T-helper 1 cell treated with Interleukin-12 subunit alpha and Interleukin-12 subunit beta and Interleukin-4 antibody, amounts not matched to agents 30 ng/mL and 1 ng/mL, for 36 hours (primary cell): ENCODE measurements at regions not wholly inside any gene's neighbourhood (a gene's known extent, or its start where the extent isn't known, plus 50 kb on each side); places are given as distances from the start of the nearest gene placed in this dataset.
"Not testable (repeated sequence)": the region's sequence is repeated elsewhere in the genome, so short reads cannot be mapped to it uniquely, and the experiment has no call there.

Experiments
- intact Hi-C: fragments of 100-400 bp; cut with micrococcal nuclease; formaldehyde crosslinking; loops from one replicate; pipeline ENCODE4 v1.15.1; 2024

GRCh38 chr12:75766263-75767160 is 255.1 kb upstream of the KRR1 start:
- intact Hi-C loops: no loop called here

GRCh38 chr12:75765170-75766059 is 254.0 kb upstream of the KRR1 start:
- intact Hi-C loops: no loop called here

DNA sequence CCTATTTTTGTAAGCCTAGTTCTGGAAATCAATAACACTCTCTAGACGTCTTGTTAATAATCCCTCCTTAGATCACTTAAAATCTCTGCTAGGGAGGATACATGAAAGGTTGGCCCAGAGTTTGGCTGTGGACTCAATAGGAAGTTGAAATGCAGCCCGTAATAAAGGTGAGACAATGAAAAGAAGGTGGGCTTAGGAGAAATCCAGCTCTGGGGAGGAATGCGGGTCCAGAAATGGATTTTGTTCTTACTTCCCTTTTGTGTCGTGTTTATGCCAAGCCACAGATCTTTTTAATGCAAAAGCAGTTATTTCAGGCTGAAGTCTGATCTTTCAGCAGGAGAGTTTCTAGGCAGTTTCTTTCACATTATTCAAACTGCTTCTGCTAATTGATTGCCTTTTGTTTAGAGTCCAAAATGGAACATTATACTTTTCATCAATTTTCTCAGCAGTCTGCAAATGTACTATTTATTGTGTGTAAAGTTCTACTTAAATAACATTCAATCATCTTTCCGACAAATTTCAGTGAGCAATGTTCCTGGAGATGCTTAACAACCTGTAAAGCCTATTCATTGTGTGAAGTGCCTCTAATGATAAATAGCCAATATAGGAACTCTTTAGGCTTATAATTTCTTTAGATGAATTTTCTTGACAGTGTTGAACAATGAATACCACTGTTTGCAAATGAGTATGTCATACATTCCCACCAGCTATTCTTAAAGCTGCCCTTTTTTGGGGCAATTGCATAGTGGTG is 252.9 kb upstream of the KRR1 start:
- intact Hi-C loops: no loop called here

- intact Hi-C loops: loop anchor here (2.0 kb wide), 1 partner anchor 24 kb away; no protein-coding TSS in a partner anchor
Observed at GRCh38 chr12:75760573-75761294, 249.3 kb upstream of the KRR1 start.

DNA sequence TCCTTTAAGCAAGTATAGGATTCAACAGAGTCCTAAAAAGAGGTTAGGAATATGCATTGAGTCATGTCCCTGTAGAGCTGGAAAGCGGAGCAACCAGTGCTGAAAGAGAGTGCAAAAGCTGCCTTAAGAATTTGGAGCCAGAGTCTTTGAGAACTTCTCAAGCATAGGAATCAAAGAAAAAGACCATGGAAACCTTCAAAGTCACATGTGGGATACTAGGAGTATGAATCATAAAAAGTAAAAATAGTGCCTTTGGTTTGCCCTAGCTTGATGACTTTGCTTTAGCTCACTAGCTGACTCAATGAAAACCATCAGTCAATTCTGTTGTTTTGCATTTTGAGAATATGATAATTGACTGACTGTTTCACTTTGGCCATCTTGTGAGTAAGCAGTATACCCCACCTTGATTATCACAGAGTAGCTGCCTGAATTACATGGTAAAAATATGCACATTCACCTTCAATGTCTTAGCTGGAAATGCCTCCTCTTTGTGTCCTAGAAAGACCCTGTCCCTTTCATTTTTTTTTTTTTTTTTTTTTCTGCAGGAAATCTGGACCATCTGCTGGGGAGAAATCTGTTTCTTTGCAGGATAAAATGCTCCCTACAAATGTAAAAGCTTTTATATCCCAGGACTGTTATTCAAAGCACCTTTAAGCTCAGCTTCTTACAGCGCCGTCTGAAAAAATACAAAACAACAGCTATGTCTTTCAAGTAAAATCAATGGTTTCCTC is 248.6 kb upstream of the KRR1 start:
- intact Hi-C loops: loop anchor here (2.0 kb wide), 1 partner anchor 25 kb away; no protein-coding TSS in a partner anchor

DNA sequence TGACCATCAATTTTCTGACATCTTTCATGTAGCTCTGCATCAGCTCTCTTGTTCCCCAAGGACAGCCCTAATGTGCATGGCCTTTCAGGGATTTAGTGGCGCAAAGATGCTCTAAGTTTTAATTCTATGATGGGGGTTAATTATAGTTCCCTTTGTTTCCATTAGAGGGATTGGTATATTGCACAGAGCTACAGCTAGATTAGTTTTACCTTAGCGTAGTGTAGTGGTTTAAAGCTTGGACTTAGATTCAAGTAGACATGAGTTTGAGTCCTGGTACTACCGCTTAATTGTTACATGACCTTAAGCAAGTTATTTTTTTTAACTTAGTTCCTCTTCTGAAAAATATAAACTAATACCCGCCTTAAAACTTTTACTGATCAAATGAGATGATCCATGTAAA is 247.8 kb upstream of the KRR1 start:
- intact Hi-C loops: no loop called here

DNA sequence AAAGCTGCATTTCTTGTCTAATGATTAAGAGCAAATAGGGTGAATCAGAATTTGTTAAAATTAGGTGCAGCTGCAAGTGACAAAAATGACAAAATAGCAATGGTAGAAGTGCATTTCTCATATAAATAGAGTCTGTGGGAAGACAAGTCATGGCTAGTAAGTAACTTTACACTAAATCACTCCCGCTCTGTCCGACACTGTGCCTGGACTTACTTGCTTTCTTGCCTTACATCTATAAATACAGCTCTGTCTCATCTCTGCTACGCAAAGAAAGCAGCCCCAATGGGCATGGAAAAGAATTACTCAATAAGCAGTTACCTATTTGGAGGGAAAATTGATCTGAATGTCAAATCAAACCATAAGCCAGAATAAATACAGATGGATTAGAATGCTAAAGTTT is 245.4 kb upstream of the KRR1 start:
- intact Hi-C loops: no loop called here

DNA sequence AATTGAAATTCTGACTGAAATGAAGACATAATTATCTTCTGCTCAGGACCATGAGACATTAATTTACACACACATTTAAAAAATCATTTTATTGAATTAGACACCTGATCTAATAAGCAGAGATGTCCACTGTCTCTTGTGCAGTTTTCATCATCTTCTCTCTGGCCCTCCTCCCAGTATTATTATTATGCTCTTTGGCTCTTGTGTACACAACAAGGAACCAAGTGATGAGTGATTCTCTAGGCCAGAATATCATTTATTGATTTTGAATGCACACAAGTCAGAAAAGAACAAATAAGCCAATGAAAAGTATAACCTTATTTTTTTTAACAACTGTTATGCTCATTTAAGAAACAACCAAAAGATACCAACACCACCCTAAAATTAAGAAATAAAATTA is 244.7 kb upstream of the KRR1 start:
- intact Hi-C loops: no loop called here

GRCh38 chr12:75754698-75755097 is 243.3 kb upstream of the KRR1 start:
- intact Hi-C loops: loop anchor here (1.0 to 2.0 kb wide), 2 partner anchors 16 to 100 kb away; no protein-coding TSS in a partner anchor

- intact Hi-C loops: loop anchor here (1.0 to 2.0 kb wide), 2 partner anchors 16 to 99 kb away; no protein-coding TSS in a partner anchor
Observed at GRCh38 chr12:75754141-75754540, 242.7 kb upstream of the KRR1 start.

DNA sequence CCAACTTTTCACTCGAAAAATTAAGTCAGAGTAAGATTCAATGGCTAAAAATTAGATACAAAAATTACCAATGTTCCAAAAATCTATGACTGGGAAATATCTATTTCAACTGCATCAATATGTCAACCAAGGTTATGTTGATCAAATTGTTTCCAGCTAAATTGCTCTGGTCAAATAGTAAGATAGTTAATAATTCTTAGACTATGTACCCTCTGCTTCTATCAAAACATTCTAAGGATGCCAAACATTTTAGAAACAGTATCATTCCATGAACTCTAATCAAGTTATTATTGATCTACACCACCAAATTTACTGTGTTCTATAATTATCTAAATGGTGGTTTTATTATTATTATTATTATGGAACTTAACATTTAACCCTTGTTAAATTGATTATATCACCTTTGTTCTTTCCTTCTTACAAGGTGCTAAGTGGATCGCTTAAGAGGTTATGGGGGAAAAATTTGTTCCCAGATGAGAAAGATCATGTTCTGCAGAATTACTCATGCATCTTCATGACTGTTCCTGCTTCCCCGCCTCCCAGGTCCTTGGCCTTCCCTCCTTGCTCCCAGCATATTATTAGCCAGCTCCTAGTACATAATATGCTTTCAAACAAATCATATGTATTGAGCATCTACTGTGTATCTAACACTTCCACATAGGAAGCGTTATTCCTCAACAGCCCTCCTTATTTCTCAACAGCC is 240.5 kb upstream of the KRR1 start:
- intact Hi-C loops: no loop called here

DNA sequence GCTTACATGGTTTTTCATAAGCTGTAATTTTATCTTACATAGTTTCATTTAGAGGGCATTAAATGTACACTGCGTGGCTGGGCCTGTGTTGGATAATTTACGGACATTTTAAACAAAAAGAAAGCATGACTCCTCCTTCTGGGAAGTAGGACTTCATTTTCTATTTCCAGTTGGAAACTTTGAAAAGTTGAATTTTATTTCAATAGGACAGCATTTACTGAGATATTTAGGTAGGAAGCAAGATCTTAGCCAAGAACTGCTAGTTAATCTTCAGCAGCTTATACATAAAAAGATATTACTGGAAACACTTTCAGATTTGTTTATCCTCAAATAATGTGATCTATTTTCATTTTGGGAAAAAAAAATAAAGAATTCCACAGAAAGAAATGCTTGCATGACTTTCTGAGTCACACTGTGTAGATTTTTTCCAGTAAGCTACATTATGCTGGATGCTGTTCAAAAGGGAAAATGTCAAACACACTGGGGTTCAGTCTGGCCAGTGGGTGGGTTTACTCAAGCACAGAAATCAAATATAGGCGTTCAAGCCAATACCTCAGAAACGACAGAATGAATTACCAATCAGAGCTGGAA is 239.4 kb upstream of the KRR1 start:
- intact Hi-C loops: no loop called here

- intact Hi-C loops: not testable (repeated sequence)
Observed at GRCh38 chr12:75748990-75749389, 237.6 kb upstream of the KRR1 start.

DNA sequence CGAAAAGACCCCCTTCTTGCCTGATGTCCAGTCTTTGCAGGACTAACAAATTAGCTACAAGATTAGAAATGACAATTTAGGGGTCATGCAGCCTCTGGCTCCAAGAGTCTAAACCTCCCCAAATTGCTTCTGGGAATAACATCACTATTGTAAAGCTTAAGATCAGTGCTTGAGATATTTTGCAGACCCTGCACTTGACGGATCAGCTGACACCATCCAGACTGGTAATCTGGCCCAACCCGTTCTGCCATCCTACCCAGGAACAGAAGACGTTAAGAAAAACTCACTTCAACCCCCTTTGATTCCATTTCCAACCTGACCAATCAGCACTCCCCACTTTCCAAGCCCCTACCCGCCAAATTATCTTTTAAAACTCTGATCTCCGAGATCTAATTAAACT is 236.7 kb upstream of the KRR1 start:
- intact Hi-C loops: no loop called here

GRCh38 chr12:75747572-75748021 is 236.2 kb upstream of the KRR1 start:
- intact Hi-C loops: no loop called here

DNA sequence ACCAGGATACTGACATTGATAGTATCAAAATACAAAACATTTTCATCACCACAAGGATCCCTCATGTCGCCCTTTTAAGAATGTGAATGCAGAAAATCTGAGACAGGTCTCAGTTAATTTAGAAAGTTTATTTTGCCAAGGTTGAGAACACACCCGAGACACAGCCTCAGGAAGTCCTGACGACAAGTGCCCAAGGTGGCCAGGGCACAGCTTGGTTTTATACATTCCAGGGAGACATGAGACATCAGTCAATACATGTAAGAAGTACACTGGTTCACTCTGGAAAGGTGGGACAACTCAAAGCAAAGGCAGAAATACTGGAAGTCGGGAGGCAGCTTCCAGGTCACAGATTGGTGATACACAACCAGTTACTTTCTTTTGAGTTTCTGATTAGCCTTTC is 235.2 kb upstream of the KRR1 start:
- intact Hi-C loops: no loop called here

- intact Hi-C loops: no loop called here
Observed at GRCh38 chr12:75744607-75745256, 233.3 kb upstream of the KRR1 start.

DNA sequence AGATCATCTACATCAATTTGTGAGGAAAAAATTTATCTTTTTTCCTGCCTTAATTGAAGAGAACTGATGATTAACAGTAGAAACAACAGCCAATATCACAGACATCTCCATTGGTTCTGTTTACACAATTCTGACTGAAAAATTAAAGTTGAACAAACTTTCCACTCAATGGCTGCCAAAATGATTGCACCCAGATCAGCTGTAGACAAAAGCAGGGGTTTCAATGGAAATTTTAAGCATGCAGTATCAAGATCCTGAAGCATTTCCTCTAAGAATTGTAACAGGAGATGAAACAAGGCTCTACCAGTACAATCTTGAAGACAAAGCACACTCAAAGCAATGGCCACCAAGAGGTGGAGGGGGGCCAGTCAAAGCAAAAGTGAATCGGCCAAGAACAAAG is 231.6 kb upstream of the KRR1 start:
- intact Hi-C loops: no loop called here
